ENCODE measurements at regions not wholly inside any gene's neighbourhood (a gene's known extent, or its start where the extent isn't known, plus 50 kb on each side); places are given as distances from the start of the nearest gene placed in this dataset.

- no peak for TF ChIP-seq CTCF (IDR thresholded peaks at IDR 0.05; ENCODE audit: insufficient read depth, missing control alignments)
- FAIRE-seq (no peak), DNase-seq (ENCODE audit: insufficient read length, low spot score) (no peak)
Measured at GRCh38 chr10:3711918-3712317, 73.1 kb downstream of the KLF6 start.

GRCh38 chr10:3710764-3711163 is 74.2 kb downstream of the KLF6 start:
- FAIRE-seq (no peak), DNase-seq (ENCODE audit: insufficient read length, low spot score) (no peak)
- TF ChIP-seq CTCF (IDR thresholded peaks at IDR 0.05; ENCODE audit: insufficient read depth, missing control alignments): no peak

- DNase-seq (ENCODE audit: insufficient read length, low spot score): no peak
- no peak for FAIRE-seq
Measured at GRCh38 chr10:3709456-3710060, 75.5 kb downstream of the KLF6 start.

GRCh38 chr10:3708852-3709251 is 76.2 kb downstream of the KLF6 start:
- no peak for TF ChIP-seq CTCF (IDR thresholded peaks at IDR 0.05; ENCODE audit: insufficient read depth, missing control alignments)
- DNase-seq (ENCODE audit: insufficient read length, low spot score) (no peak), FAIRE-seq (no peak)

More at GRCh38 chr10:3709456-3710060, 75.5 kb downstream of the KLF6 start:
- TF ChIP-seq CTCF (IDR thresholded peaks at IDR 0.05; ENCODE audit: insufficient read depth, missing control alignments): no peak

- TF ChIP-seq CTCF (IDR thresholded peaks at IDR 0.05; ENCODE audit: insufficient read depth, missing control alignments): no peak
- DNase-seq (ENCODE audit: insufficient read length, low spot score) (no peak), FAIRE-seq (no peak)
Measured at GRCh38 chr10:3704565-3705325, 80.3 kb downstream of the KLF6 start.

GRCh38 chr10:3702569-3702968 is 82.4 kb downstream of the KLF6 start:
- FAIRE-seq (no peak), DNase-seq (ENCODE audit: insufficient read length, low spot score) (no peak)

More at GRCh38 chr10:3702569-3702968, 82.4 kb downstream of the KLF6 start:
- no peak for TF ChIP-seq CTCF (IDR thresholded peaks at IDR 0.05; ENCODE audit: insufficient read depth, missing control alignments)

Data from D721Med (cell line).